NCI-H187 treated with DMSO at 0.1 percent for 48 hours (cell line): ENCODE measurements at regions not wholly inside any gene's neighbourhood (a gene's known extent, or its start where the extent isn't known, plus 50 kb on each side); places are given as distances from the start of the nearest gene placed in this dataset.
"Not testable (repeated sequence)": the region's sequence is repeated elsewhere in the genome, so short reads cannot be mapped to it uniquely, and the experiment has no call there.

Source experiments
- DNase-seq: peaks from one replicate; lab custom pipeline; 2025; lab: John Stamatoyannopoulos, UW

- DNase-seq, result no peak
Measured at GRCh38 chr15:62320259-62320658, 155.2 kb upstream of the C2CD4B start.

DNA sequence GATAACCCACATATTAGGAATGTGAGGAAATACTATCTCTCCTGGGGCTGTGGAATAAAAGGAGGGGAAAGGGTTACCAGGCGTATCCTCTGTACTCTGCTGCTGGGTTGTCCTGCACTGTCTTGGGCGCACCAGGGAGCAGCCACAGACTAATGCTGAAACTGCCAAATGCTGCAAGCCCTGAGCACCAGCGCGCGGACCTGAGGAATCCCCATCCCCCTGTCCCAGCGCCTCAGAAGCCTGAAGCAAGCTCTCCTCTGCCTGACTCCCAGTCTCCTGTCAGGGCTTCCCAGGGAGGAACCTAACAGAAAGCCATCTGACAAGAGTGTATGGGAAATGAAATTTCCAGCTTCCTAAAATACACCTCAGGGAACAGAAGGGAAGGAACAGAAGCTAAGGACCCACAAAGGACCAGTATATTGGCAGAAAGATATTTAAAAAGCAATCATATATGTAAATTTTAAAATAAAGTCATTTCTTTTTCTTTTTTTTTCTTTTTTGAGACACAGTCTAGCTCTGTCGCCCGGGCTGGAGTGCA, 158.3 kb upstream of the C2CD4B start:
- no peak for DNase-seq

GRCh38 chr15:62324382-62324781, 159.3 kb upstream of the C2CD4B start:
- DNase-seq, result no peak

DNA sequence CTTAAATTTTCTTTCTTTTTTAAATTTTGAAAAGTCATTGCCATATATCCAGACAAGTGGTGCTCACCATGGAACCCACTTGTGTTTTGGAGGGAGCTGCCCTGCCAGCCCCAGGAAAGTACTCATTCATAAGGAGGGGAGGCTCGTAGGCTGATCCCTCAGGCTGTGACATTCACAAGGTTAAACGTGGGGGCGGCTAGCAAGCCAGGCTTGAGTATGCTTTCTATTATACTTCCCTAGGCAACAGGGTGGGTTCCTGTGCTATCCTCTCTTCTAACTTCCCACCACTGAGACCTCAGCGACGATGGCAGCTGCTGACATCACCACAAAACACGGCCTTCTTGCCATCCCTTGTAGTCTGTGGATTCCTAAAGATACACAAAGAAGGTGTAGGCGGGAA, 160.5 kb upstream of the C2CD4B start:
- DNase-seq, result no peak

- DNase-seq, result no peak
Measured at GRCh38 chr15:62326460-62327011, 161.5 kb upstream of the C2CD4B start.

- DNase-seq, result no peak
Measured at GRCh38 chr15:62327406-62327805, 162.3 kb upstream of the C2CD4B start.

DNA sequence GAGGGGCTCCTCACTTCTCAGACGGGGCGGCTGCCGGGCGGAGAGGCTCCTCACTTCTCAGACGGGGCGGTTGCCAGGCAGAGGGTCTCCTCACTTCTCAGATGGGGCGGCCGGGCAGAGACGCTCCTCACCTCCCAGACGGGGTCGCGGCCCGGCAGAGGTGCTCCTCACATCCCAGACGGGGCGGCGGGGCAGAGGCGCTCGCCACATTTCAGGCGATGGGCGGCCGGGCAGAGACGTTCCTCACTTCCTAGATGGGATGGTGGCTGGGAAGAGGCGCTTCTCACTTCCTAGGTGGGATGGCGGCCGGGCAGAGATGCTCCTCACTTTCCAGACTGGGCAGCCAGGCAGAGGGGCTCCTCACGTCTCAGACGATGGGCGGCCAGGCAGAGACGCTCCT, 167.4 kb upstream of the C2CD4B start:
- DNase-seq, result not testable (repeated sequence)

- no peak for DNase-seq
Measured at GRCh38 chr15:62334536-62334935, 169.5 kb upstream of the C2CD4B start.

DNA sequence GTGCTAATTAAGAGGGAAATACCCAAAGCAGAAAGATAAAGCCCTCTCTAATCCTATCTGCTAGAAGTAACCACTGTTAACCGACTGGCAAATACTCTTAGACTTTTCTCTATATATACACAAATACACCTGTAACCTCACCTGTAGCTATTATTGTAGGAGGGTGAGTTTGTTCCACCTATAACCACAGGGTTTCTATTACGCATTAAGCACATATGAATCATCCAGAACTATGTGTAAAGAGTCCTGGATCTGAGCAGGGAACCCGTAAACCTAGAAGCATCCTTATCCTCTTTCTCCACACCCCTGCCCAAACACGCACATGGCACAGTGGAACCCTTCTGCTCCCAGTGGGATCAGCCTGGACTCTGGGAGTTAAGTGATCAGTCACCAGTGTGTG, 172.8 kb upstream of the C2CD4B start:
- DNase-seq, result no peak

DNA sequence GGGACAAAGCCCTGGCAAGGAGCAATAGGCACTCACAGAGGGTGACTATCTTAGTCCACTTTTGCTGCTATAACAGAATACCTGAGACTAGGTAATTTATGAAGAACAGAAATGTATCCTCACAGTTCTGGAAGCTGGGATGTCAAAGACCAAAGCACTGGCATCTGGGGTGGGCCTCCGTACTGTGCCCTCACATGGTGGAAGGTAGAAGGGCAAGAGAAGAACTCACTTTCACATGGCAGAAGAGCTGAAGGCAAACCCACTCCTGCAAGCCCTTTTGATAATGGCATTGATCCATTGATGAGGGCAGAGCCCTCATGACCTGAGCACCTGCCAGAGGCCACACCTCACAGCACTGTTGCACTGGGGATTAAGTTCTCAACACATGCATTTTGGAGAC, 173.4 kb upstream of the C2CD4B start:
- DNase-seq, result no peak

DNA sequence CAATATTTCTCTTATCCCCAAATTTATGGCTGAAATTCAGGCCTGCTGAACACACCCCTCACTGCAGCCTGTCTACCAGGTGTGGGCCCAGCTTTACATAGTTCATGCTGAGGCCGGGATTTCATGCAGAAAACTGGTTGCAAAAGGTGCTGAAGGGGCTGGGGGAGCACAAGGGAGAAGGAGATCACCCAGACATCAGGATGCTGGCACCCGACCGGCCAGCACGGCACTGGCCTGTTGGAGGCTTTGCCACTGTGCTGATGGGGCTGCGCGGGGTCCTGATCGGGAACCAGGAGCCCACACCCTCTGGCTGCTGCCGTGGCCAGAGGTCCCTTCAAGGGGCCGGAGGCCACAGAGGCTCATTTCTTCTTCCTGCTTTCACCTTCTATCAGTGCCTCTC, 177.9 kb upstream of the C2CD4B start:
- DNase-seq, result no peak

- no peak for DNase-seq
Measured at GRCh38 chr15:62343397-62343796, 178.3 kb upstream of the C2CD4B start.

DNA sequence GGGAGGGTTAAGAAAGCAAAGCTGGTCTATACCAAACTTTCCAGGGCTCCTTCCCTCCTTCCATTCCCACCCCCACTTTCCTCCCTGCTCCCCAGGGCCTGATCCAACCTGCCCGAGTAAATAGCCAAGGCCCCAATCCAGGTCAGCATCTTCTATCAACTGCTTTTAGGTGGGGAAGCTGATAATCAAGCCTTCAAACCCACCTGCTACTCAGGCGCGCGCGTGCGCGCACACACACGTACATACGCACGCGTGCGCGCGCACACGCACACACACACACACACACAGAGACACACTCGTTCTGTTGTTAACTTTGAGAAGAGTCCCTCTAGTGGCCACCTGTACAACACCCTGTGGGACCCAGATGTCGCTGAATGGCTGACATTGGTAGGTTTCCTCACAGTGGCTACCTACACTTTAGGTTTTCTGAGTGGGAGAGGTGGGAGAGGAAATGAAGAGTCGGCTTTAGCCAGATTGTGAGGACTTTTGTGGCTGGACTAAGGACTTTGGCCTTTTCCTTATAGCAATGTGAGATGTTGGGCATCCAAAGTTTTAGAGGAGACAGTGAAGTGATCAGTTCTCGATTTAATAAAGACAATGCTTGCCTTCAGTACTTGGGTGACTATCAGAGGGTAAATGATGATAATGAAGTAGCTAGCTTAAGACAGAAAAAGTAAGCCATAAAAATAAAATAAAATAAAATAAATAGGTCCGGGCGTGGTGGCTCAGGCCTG, 179.9 kb upstream of the C2CD4B start:
- DNase-seq, result no peak

DNA sequence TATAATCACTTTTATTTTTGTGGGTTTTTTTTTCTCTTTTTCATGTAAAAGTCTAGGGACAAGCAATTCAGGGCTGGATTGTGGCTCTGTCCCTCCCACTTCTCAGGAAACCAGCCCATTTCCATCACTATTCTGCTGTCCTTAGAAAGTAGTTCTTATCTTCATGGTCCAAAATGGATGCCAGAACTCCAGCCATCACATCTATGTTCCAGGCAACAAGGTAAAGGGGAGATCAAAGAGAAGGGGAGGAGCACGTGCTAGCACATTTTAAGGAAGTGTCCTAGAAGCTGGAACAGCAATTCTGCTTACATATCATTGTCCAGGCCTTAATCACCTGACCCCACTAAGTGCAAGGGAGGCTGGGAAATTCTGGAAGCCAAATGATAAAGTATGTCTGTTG, 181.1 kb upstream of the C2CD4B start:
- DNase-seq, result no peak

GRCh38 chr15:62348118-62348517, 183.0 kb upstream of the C2CD4B start:
- DNase-seq, result no peak

- no peak for DNase-seq
Measured at GRCh38 chr15:62348623-62349022, 183.5 kb upstream of the C2CD4B start.

DNA sequence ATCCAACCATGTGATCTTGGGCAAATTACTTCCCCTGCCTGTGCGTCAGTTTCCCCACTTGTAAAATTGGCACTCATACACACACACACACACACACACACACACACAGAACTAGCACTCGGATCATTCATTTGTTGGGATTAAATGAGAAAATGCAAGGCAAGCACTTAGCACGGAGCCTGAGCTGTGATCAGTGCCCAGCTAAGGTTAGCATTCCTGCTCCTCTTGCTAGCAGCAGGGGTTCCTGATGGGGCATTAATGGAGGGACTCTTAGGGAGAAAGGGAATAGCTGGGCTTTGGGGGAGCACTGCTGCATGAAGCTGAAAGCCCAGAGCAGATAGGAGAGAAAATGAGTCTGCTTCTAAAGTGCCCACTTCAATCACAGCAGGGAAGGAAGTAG, 187.7 kb upstream of the C2CD4B start:
- DNase-seq, result peak; percentile 17

DNA sequence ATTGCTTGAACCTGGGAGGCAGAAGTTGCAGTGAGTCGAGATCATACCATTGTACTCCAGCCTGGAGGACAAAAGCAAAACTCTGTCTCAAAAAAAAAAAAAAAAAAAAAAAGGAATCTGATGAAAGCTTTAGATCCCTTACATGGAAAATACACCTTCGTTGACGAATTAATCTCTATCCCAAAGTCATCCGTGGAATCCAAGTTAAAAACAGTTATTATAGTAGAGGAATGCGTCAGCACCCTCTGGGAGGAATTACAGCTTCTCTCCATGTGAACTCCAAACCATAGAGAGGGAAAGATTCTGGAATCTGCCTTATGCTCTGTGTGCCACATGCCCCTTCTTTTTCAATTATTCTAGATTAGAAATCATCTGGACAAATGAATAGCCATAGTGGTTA, 192.3 kb upstream of the C2CD4B start:
- no peak for DNase-seq

- no peak for DNase-seq
Measured at GRCh38 chr15:62359416-62359815, 194.3 kb upstream of the C2CD4B start.

DNA sequence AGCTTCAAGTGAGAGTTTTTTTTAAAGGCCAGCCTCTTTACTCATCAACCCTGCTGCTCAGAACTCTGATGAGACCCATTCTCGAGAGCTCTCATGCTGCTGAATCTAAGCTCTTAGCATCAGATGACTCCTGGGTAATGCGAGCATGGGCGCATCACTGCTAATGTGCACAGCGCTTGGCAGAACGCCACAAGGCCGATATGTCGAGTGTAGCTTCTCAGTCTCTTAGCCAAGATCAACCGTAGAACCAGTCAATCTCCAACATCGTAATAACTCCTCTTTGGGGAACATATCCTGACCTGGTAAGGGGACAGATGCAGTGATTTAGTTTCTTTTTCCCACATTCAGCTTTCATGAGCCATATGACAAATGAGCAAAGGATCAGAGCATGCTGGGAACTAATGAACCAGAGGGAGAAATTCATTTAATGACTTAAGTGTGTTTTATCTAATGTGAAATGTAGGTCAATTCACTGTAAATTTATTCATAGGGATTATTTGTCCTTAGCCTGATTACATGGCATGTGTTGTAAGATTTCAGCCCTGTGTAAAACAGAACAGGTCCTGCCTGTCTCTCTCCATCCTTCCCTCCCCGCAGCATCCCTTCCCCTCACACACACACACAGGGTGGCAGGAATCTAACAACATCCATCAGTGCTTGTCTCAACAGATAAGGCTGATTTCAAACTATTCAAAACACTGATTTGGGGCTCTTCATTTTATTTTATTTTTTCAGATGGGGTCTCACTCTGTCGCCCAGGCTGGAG, 195.4 kb upstream of the C2CD4B start:
- peak; percentile 44 for DNase-seq

DNA sequence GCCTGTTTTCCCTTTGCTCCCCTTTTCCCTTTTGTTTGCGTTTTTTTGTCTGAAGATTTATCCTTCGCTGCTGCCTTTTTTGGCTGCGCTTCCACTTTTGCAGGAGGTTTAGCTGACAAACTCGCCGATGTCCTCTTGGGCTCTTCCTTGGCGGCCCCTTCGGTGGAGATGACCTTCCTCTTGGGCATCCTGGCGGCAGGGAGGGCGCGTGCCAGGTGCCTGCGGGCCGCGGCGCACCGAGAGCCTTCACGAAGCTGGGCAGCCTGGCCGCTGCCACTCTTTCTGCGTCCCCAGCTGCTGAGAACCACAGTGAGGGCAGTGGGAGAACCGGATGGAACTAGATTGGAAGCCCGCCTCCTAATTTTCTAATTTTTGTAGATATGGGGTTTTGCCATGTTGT, 197.1 kb upstream of the C2CD4B start:
- no peak for DNase-seq

DNA sequence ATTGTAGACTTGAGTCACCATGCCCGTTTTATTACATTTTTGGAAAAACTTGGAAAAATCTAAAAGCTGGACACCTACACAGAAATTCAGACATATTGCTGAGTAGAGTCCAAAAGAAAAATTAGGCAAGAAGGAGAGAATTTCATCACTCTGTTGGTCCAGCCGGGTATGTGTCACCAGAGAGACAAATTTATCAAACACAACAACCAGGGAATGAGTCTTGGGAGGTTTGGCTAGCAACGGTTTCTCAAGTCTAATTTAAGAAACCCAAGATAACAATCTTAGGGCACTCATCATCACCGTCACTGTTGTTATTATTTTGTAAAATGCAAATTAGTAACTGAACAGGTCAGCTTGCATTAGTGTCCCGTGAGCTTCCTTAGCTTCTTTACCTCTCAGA, 197.5 kb upstream of the C2CD4B start:
- no peak for DNase-seq

GRCh38 chr15:62363913-62364312, 198.8 kb upstream of the C2CD4B start:
- DNase-seq, result no peak
